Fibroblast of skin of right quadriceps (primary cell): ENCODE measurements at regions not wholly inside any gene's neighbourhood (a gene's known extent, or its start where the extent isn't known, plus 50 kb on each side); places are given as distances from the start of the nearest gene placed in this dataset.

Experiments used
- DNase-seq: peaks from one replicate; pipeline ENCODE4 v3.0.0-alpha.2; 2013

GRCh38 chr6:149185799-149186357 is 131.6 kb upstream of the TAB2 start:
- DNase-seq, result no peak

GRCh38 chr6:149186873-149187272 is 130.6 kb upstream of the TAB2 start:
- no peak for DNase-seq

- peak; percentile 18 for DNase-seq
Measured at GRCh38 chr6:149190224-149190831, 127.2 kb upstream of the TAB2 start.

- DNase-seq, result no peak
Measured at GRCh38 chr6:149194820-149195558, 122.5 kb upstream of the TAB2 start.

GRCh38 chr6:149196091-149196490 is 121.4 kb upstream of the TAB2 start:
- DNase-seq, result no peak

GRCh38 chr6:149197482-149197881 is 120.0 kb upstream of the TAB2 start:
- no peak for DNase-seq

GRCh38 chr6:149198265-149198664 is 119.2 kb upstream of the TAB2 start:
- DNase-seq, result no peak

- no peak for DNase-seq
Measured at GRCh38 chr6:149200282-149200945, 117.1 kb upstream of the TAB2 start.

- DNase-seq, result no peak
Measured at GRCh38 chr6:149201068-149201655, 116.3 kb upstream of the TAB2 start.

- DNase-seq, result no peak
Measured at GRCh38 chr6:149202100-149202499, 115.4 kb upstream of the TAB2 start.

GRCh38 chr6:149202952-149203351 is 114.6 kb upstream of the TAB2 start:
- DNase-seq, result no peak

- no peak for DNase-seq
Measured at GRCh38 chr6:149203509-149203908, 114.0 kb upstream of the TAB2 start.

GRCh38 chr6:149208134-149208601 is 109.3 kb upstream of the TAB2 start:
- DNase-seq, result no peak

- DNase-seq, result peak; percentile 42
Measured at GRCh38 chr6:149209871-149210775, 107.4 kb upstream of the TAB2 start.

- DNase-seq, result no peak
Measured at GRCh38 chr6:149211046-149211571, 106.4 kb upstream of the TAB2 start.

GRCh38 chr6:149212206-149212605 is 105.3 kb upstream of the TAB2 start:
- no peak for DNase-seq

GRCh38 chr6:149212892-149213801 is 104.4 kb upstream of the TAB2 start:
- no peak for DNase-seq

GRCh38 chr6:149213829-149214228 is 103.7 kb upstream of the TAB2 start:
- peak; percentile 17 for DNase-seq

GRCh38 chr6:149216459-149216858 is 101.1 kb upstream of the TAB2 start:
- DNase-seq, result no peak

GRCh38 chr6:149217466-149217888 is 100.0 kb upstream of the TAB2 start:
- no peak for DNase-seq

GRCh38 chr6:149218471-149218870 is 99.0 kb upstream of the TAB2 start:
- no peak for DNase-seq
